HepG2 (cell line): ENCODE measurements at regions not wholly inside any gene's neighbourhood (a gene's known extent, or its start where the extent isn't known, plus 50 kb on each side); places are given as distances from the start of the nearest gene placed in this dataset.

Experiments
- ATAC-seq: fragments of 200-7000 bp; cut with Tn5 transposase; 3 replicates; pipeline ENCODE4 v1.9.1; 2020; ENCODE audit warnings: mild to moderate bottlenecking, moderate library complexity
- BruUV-seq: library from RNA; stranded (reverse); fragments of 400-500 nt; replicated peaks from 2 replicates; lab custom pipeline; 2021; lab: Mats Ljungman, UMichigan
- CTCF ChIA-PET: fragments of 300-600 bp; formaldehyde crosslinking; extraction: SDS; loops from one replicate; lab custom pipeline; 2021; ENCODE audit warnings: low total read pairs, inconsistent platforms, low intra/inter-chr PET ratio; lab: Yijun Ruan, JAX
- POLR2A ChIA-PET: fragments of 350-600 bp; sonication (Branson Sonifier 250); formaldehyde crosslinking; loops from one replicate; lab custom pipeline; 2020; ENCODE audit warnings: antibody characterized with exemption, inconsistent platforms; lab: Yijun Ruan, JAX
- DNase-seq: peaks from one replicate; pipeline ENCODE4 v3.0.0-alpha.2; 2015; ENCODE audit warnings: low spot score
- FAIRE-seq: peaks from 3 replicates; lab custom pipeline; 2011; peaks lifted over from hg19 to GRCh38; lab: Jason Lieb, UNC
- H2AFZ ChIP-seq: one replicate; pipeline ENCODE4 v1.6.1; 2011; ENCODE audit warnings: low read length, inconsistent platforms
- H3K27ac ChIP-seq: fragments of 300-600 bp; 3 replicates; pipeline ENCODE4 v1.8.0; 2011; ENCODE audit warnings: mixed run types, mild to moderate bottlenecking, mixed read lengths, low read length, inconsistent platforms; ENCODE audit not compliant: insufficient read depth; ENCODE audit errors: extremely low read length
- H3K27me3 ChIP-seq, 2 experiments: fragments of 200-600 bp in 1 of 2; 2 replicates in 1 of 2; 3 replicates in 1 of 2; pipeline versions ENCODE4 v1.6.0 to v1.8.0; 2011; ENCODE audit warnings: low read length in 2 of 2, mild to moderate bottlenecking in 2 of 2, moderate library complexity in 2 of 2, inconsistent platforms in 1 of 2; ENCODE audit not compliant: insufficient read depth in 2 of 2, control insufficient read depth in 1 of 2
- H3K36me3 ChIP-seq, 2 experiments: fragments of 200-600 bp in 1 of 2; replicated peaks in 1 of 2; 2 replicates in 1 of 2; 3 replicates in 1 of 2; pipeline versions ENCODE4 v1.5.1 to v1.8.0; 2011; ENCODE audit warnings: low read length in 2 of 2, inconsistent platforms in 1 of 2; ENCODE audit not compliant: insufficient read depth in 2 of 2, control insufficient read depth in 1 of 2
- H3K4me1 ChIP-seq: 2 replicates; pipeline ENCODE4 v1.5.1; 2012; ENCODE audit warnings: low read length, inconsistent platforms; ENCODE audit not compliant: insufficient read depth
- H3K4me2 ChIP-seq: 2 replicates; pipeline ENCODE4 v1.6.0; 2011; ENCODE audit warnings: low read depth, low read length, inconsistent platforms
- H3K4me3 ChIP-seq, 3 experiments: fragments of 200-600 bp in 1 of 3; sonication (generic), shearing (Covaris generic) in 1 of 3; replicated peaks in 1 of 3; 2 replicates each; pipeline ENCODE4 v1.5.1; 2011 to 2016; ENCODE audit warnings: low read length in 3 of 3, inconsistent platforms in 2 of 3, low read depth in 2 of 3, mild to moderate bottlenecking in 2 of 3, control low read depth in 1 of 3, mixed read lengths in 1 of 3; ENCODE audit not compliant: insufficient read depth in 1 of 3
- H3K79me2 ChIP-seq: one replicate; pipeline ENCODE4 v1.6.1; 2011; ENCODE audit warnings: low read length, inconsistent platforms; ENCODE audit not compliant: insufficient read depth
- H3K9ac ChIP-seq: 2 replicates; pipeline ENCODE4 v1.6.0; 2011; ENCODE audit warnings: mild to moderate bottlenecking, low read depth, low read length, inconsistent platforms; ENCODE audit not compliant: insufficient read depth
- H3K9me3 ChIP-seq: 2 replicates; pipeline ENCODE4 v1.5.1; 2012; ENCODE audit warnings: mild to moderate bottlenecking, low read length
- H4K20me1 ChIP-seq: 2 replicates; pipeline ENCODE4 v1.6.0; 2011; ENCODE audit warnings: inconsistent platforms, mild to moderate bottlenecking, low read length, moderate library complexity; ENCODE audit not compliant: insufficient read depth
- SRSF1 ChIP-seq: fragments of 200-400 bp; formaldehyde crosslinking; optimal IDR thresholded peaks from 2 replicates; pipeline ENCODE3; 2017; ENCODE audit warnings: mild to moderate bottlenecking, low read depth, low read length, moderate library complexity
- SYNCRIP ChIP-seq: fragments of 200-400 bp; formaldehyde crosslinking; IDR thresholded peaks from 2 replicates; pipeline ENCODE4 v1.6.1; 2018; ENCODE audit warnings: mild to moderate bottlenecking, low read depth, low read length; ENCODE audit not compliant: insufficient read depth
- ZFP1 ChIP-seq: IDR thresholded peaks from 2 replicates; pipeline ENCODE4 v1.6.1; 2016
- ZNF235 ChIP-seq: sonication (generic); formaldehyde crosslinking; IDR thresholded peaks from 2 replicates; pipeline ENCODE4 v1.8.1; 2023; ENCODE audit warnings: mild to moderate bottlenecking, missing genetic modification reagents, borderline replicate concordance
- ZNF891 ChIP-seq: sonication (generic); formaldehyde crosslinking; IDR thresholded peaks from 2 replicates; pipeline ENCODE4 v1.5.0; 2020; ENCODE audit warnings: mild to moderate bottlenecking, missing genetic modification reagents
- WGBS: methylation state at CpG from one replicate; pipeline ENCODE4 v1.1.6; 2017; ENCODE audit warnings: low lambda C conversion rate; 5-methylcytosine and 5-hydroxymethylcytosine counted together
- in situ Hi-C: cut with HindIII; loops from 2 replicates; pipeline ENCODE4 v1.10.0; 2017; ENCODE audit warnings: low pct_unique_long_range_greater_than_20kb; ENCODE audit not compliant: extremely low pct_ligation_motif_present
- intact Hi-C: fragments of 100-400 bp; cut with micrococcal nuclease; formaldehyde crosslinking; loops from one replicate; pipeline ENCODE4 v1.10.0; 2022; ENCODE audit not compliant: unreplicated experiment

DNA sequence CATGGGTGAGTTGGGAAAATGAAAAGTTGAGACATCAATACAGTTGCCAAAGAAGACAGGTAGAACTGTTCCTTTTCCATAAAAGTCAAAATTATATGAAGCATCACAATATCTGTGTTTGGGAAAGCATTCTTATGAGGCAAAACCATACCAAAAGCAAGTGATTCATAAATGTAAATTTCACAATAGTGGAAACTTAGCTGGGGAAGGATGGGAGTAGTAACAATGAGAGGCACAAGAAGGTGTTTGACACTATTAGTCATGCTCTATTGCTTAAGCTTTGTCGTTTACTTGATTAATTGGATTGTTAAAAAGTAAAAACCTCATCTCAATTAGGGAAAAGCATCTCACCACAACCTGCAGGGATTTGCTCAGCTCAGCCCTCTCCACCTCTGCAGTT, 240.2 kb downstream of the C7orf25 start:
- H3K9me3 ChIP-seq: peaks cover 12% of the 10 kb centered on the region
- FAIRE-seq: no peak
- H3K4me1 ChIP-seq: no peaks in the 10 kb centered on the region
- POLR2A ChIA-PET: no interaction called here
- H3K79me2 ChIP-seq: no peaks in the 10 kb centered on the region
- no peaks in the 10 kb centered on the region for H4K20me1 ChIP-seq
- 0% methylated on average over 1 of the region's 1 CpG for WGBS
- no peak for TF ChIP-seq SRSF1
- no peak for TF ChIP-seq ZNF235 (CRISPR knock-in tag)
- no peak for TF ChIP-seq ZNF891 (CRISPR knock-in tag)
- TF ChIP-seq, all 625 proteins: peak for 0
- in situ Hi-C loops: no loop called here
- H3K4me3 ChIP-seq: no peak overlapping the region
- no TSS peak for BruUV-seq
- CTCF ChIA-PET: no interaction called here
- H3K27ac ChIP-seq: no peak overlapping the region
- no peak for DNase-seq
- intact Hi-C loops: no loop called here
- H3K36me3 ChIP-seq: no peaks in the 10 kb centered on the region
- no peak overlapping the region for H3K9ac ChIP-seq
- H3K4me2 ChIP-seq: no peak overlapping the region
- H3K27me3 ChIP-seq: no peaks in the 10 kb centered on the region
- ATAC-seq: no peak
- H2AFZ ChIP-seq: no peak overlapping the region

GRCh38 chr7:42666994-42667393, 244.9 kb downstream of the C7orf25 start:
- 3% methylated on average over 3 of the region's 3 CpGs for WGBS
- Histone ChIP-seq H3K9me3 (peaks cover 37% of the 10 kb centered on the region), H3K27ac (no peak overlapping the region), H3K9ac (no peak overlapping the region), H3K36me3 (no peaks in the 10 kb centered on the region), H3K4me3 (no peak overlapping the region), H3K79me2 (no peaks in the 10 kb centered on the region), H3K4me1 (no peaks in the 10 kb centered on the region), H3K4me2 (no peak overlapping the region), H2AFZ (no peak overlapping the region), H4K20me1 (no peaks in the 10 kb centered on the region), H3K27me3 (no peaks in the 10 kb centered on the region; a peak in 1 of 5 replicates)
- no peak for DNase-seq
- no peak for FAIRE-seq
- POLR2A ChIA-PET: no interaction called here
- intact Hi-C loops (no loop called here), in situ Hi-C loops (no loop called here)
- CTCF ChIA-PET: no interaction called here
- BruUV-seq: no TSS peak
- no peak for ATAC-seq
- no peak for TF ChIP-seq SYNCRIP
- peak; percentile 81; the same call in 1 of the 2 replicates for TF ChIP-seq ZFP1 (CRISPR knock-in tag)
